GM23248 (cell line): ENCODE measurements at regions not wholly inside any gene's neighbourhood (a gene's known extent, or its start where the extent isn't known, plus 50 kb on each side); places are given as distances from the start of the nearest gene placed in this dataset.

ENCODE experiments used
- EZH2 ChIP-seq: fragments of 200-600 bp; sonication (generic); IDR thresholded peaks from 2 replicates; pipeline ENCODE4 v1.6.1; 2018; ENCODE audit warnings: antibody characterized with exemption, mild to moderate bottlenecking; ENCODE audit not compliant: insufficient read depth, poor library complexity, severe bottlenecking
- EZH2phosphoT487 ChIP-seq: fragments of 200-600 bp; sonication (generic); IDR thresholded peaks from 2 replicates; pipeline ENCODE4 v1.6.1; 2018; ENCODE audit warnings: antibody characterized with exemption, moderate library complexity, mild to moderate bottlenecking, low read depth; ENCODE audit not compliant: insufficient read depth

DNA sequence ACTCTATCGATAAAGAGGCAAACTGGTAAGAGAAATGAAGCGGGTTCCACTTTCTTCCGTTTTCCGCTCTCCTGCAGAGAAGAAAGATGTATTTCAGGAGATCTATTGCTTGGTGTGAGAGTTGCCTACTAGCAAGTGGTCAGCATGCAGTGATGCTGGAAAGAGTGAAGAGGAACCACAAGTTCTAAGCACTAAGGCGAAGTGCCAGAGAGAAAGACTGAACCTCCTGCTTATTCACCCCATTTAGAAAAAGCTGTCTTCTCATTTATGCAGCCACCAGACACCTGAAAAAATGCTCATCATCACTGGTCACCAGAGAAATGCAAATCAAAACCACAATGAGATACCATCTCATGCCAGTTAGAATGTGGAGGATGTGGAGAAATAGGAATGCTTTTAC, 78.7 kb upstream of the GPC6 start:
- no peak for TF ChIP-seq EZH2
- TF ChIP-seq EZH2phosphoT487: no peak
